Prostate gland (tissue), 2 donors: ENCODE measurements at regions not wholly inside any gene's neighbourhood (a gene's known extent, or its start where the extent isn't known, plus 50 kb on each side); places are given as distances from the start of the nearest gene placed in this dataset.

Source experiments
- DNase-seq: peaks from one replicate; pipeline ENCODE4 v3.0.0-alpha.2; 2019; ENCODE audit warnings: low spot score
- H3K27ac ChIP-seq, 2 donors: fragments of 200-600 bp; sonication (generic); 2 replicates each; pipeline ENCODE4 v1.5.1; 2017 to 2019
- H3K27me3 ChIP-seq: fragments of 200-600 bp; sonication (generic); replicated peaks from 2 replicates; pipeline ENCODE4 v1.5.1; 2019; ENCODE audit not compliant: insufficient read depth
- H3K36me3 ChIP-seq, 2 donors: fragments of 200-600 bp; sonication (generic); 1 replicate in 1 of 2; 2 replicates in 1 of 2; pipeline versions ENCODE4 v1.5.1 to v1.8.1; 2017 to 2019
- H3K4me1 ChIP-seq: fragments of 200-600 bp; sonication (generic); replicated peaks from 2 replicates; pipeline ENCODE4 v1.5.1; 2019
- H3K4me3 ChIP-seq, 2 donors: fragments of 200-600 bp; sonication (generic); 2 replicates each; pipeline ENCODE4 v1.5.1; 2017 to 2019
- H3K9me3 ChIP-seq: fragments of 200-600 bp; sonication (generic); 2 replicates; pipeline ENCODE4 v1.5.1; 2017
- CTCF ChIP-seq, 4 experiments: fragments of 200-600 bp in 2 of 4; fragments of 450-650 bp in 2 of 4; sonication (generic) in 2 of 4; IDR thresholded peaks; 1 replicate in 3 of 4; 2 replicates in 1 of 4; pipeline ENCODE4 v1.5.1; 2016 to 2019; ENCODE audit warnings: antibody characterized with exemption in 4 of 4, mild to moderate bottlenecking in 2 of 4, moderate library complexity in 2 of 4
- POLR2A ChIP-seq: fragments of 450-650 bp; IDR thresholded peaks from one replicate; pipeline ENCODE4 v1.6.1; 2016; ENCODE audit warnings: antibody characterized with exemption, mild to moderate bottlenecking
- POLR2AphosphoS5 ChIP-seq: sonication (generic); formaldehyde crosslinking; IDR thresholded peaks from one replicate; pipeline ENCODE4 v1.6.1; 2017; ENCODE audit warnings: antibody characterized with exemption
- WGBS: methylation state at CpG from one replicate; pipeline ENCODE4 v1.1.5; 2018; 5-methylcytosine and 5-hydroxymethylcytosine counted together
- intact Hi-C: fragments of 100-400 bp; cut with DNase I; formaldehyde crosslinking; loops from one replicate; pipeline ENCODE4 v1.14.2; 2022

GRCh38 chr4:155071962-155072361, 136.5 kb upstream of the NPY2R start:
- Histone ChIP-seq H3K4me1 (no peaks in the 10 kb centered on the region), H3K36me3 (no peaks in the 10 kb centered on the region), H3K4me3 (no peak overlapping the region), H3K9me3 (no peaks in the 10 kb centered on the region), H3K27me3 (no peaks in the 10 kb centered on the region), H3K27ac (no peak overlapping the region)
- WGBS: 93% methylated on average over 2 of the region's 2 CpGs
- TF ChIP-seq POLR2AphosphoS5: no peak
- no peak for TF ChIP-seq POLR2A
- TF ChIP-seq CTCF (IDR thresholded peaks at IDR 0.05): no peak
- intact Hi-C loops: no loop called here
- DNase-seq: no peak

- TF ChIP-seq POLR2AphosphoS5 (no peak), POLR2A (no peak), CTCF (IDR thresholded peaks at IDR 0.05) (no peak)
- WGBS: 90% methylated on average over 4 of the region's 4 CpGs
- intact Hi-C loops: no loop called here
- H3K27ac ChIP-seq: no peak overlapping the region
- H3K36me3 ChIP-seq: no peaks in the 10 kb centered on the region
- no peaks in the 10 kb centered on the region for H3K27me3 ChIP-seq
- no peak overlapping the region for H3K4me3 ChIP-seq
- H3K9me3 ChIP-seq: no peaks in the 10 kb centered on the region
- no peaks in the 10 kb centered on the region for H3K4me1 ChIP-seq
- DNase-seq: no peak
These were observed 136.0 kb upstream of the NPY2R start for GRCh38 chr4:155072417-155072816.

- intact Hi-C loops: no loop called here
- 32% methylated on average over 3 of the region's 3 CpGs for WGBS
- no peaks in the 10 kb centered on the region for H3K36me3 ChIP-seq
- no peaks in the 10 kb centered on the region for H3K4me1 ChIP-seq
- H3K27ac ChIP-seq: no peak overlapping the region
- TF ChIP-seq POLR2A: no peak
- no peak for TF ChIP-seq POLR2AphosphoS5
- no peak for TF ChIP-seq CTCF (IDR thresholded peaks at IDR 0.05)
- no peak overlapping the region for H3K4me3 ChIP-seq
- H3K9me3 ChIP-seq: no peaks in the 10 kb centered on the region
- no peaks in the 10 kb centered on the region for H3K27me3 ChIP-seq
- DNase-seq: no peak
These were observed 134.6 kb upstream of the NPY2R start for GRCh38 chr4:155073852-155074251.

- no peak for DNase-seq
- WGBS: 48% methylated on average over 3 of the region's 3 CpGs
- Histone ChIP-seq H3K27me3 (no peaks in the 10 kb centered on the region), H3K4me3 (no peak overlapping the region), H3K36me3 (no peaks in the 10 kb centered on the region), H3K4me1 (no peaks in the 10 kb centered on the region), H3K9me3 (no peaks in the 10 kb centered on the region), H3K27ac (no peak overlapping the region)
- intact Hi-C loops: no loop called here
- no peak for TF ChIP-seq CTCF (IDR thresholded peaks at IDR 0.05)
- no peak for TF ChIP-seq POLR2AphosphoS5
- no peak for TF ChIP-seq POLR2A
These were observed 132.1 kb upstream of the NPY2R start for GRCh38 chr4:155076256-155076785.

GRCh38 chr4:155077452-155078229, 130.8 kb upstream of the NPY2R start:
- no peak for DNase-seq
- Histone ChIP-seq H3K36me3 (no peaks in the 10 kb centered on the region), H3K4me1 (no peaks in the 10 kb centered on the region), H3K27ac (no peak overlapping the region), H3K4me3 (no peak overlapping the region), H3K27me3 (no peaks in the 10 kb centered on the region), H3K9me3 (no peaks in the 10 kb centered on the region)
- TF ChIP-seq POLR2AphosphoS5: no peak
- TF ChIP-seq CTCF (IDR thresholded peaks at IDR 0.05): no peak
- TF ChIP-seq POLR2A: no peak
- 92% methylated on average over 2 of the region's 2 CpGs for WGBS
- intact Hi-C loops: no loop called here
